GM21576 (cell line): ENCODE measurements at regions not wholly inside any gene's neighbourhood (a gene's known extent, or its start where the extent isn't known, plus 50 kb on each side); places are given as distances from the start of the nearest gene placed in this dataset.

Experiments
- ATAC-seq: cut with Tn5 transposase; IDR thresholded peaks from one replicate; pipeline ENCODE4 v1.9.1; 2021; ENCODE audit warnings: mild to moderate bottlenecking, moderate library complexity; ENCODE audit not compliant: unreplicated experiment

DNA sequence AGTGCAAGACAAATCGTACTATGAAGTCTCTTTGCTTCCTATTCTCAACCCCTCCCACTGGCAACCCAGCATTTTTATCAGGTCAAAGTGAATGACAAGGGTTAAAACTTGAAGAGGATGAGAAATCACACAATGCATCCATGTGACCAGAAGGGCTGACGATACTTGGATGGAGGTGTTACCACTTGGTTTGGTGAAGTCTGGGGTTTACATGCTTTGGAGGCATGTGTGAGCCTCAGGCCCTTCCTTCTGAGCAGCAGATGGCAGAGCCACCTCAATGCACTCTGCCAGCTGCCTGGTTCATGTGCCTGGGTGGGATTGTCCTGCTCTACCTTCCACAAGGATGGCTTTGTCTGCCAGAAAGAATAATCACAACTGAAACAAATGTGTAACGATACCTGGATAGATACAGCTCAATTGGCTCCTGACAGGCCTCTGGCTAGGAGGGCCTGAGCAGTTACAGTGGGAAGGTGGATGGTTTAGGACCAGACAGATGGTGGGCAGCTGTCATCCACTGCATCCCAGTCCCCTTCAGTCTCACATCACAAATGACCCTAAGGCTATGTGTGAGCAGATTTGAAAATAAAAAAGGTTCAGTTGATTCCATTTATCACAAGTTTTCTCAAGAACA, 51.5 kb upstream of the CNIH3 start:
- no peak for ATAC-seq

DNA sequence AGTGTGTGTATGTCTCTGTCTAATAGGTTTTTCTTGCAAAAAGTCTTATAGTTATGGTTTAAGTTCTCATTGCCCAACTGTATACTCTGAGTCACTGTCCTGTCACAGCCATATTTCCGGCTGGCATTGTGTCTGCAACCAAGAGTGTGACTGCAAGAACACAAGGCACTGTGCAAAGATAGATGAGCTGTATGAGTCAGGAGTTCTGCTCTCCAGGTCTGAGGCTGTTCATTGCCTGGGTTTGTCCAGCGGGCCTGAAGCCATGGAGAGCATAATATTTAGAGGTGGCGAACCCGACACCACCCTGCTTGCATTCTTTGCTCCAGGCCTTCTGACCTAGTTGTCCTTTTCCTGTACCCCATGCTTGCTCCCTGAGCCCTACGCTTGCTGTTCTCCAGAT, 50.9 kb upstream of the CNIH3 start:
- no peak for ATAC-seq

DNA sequence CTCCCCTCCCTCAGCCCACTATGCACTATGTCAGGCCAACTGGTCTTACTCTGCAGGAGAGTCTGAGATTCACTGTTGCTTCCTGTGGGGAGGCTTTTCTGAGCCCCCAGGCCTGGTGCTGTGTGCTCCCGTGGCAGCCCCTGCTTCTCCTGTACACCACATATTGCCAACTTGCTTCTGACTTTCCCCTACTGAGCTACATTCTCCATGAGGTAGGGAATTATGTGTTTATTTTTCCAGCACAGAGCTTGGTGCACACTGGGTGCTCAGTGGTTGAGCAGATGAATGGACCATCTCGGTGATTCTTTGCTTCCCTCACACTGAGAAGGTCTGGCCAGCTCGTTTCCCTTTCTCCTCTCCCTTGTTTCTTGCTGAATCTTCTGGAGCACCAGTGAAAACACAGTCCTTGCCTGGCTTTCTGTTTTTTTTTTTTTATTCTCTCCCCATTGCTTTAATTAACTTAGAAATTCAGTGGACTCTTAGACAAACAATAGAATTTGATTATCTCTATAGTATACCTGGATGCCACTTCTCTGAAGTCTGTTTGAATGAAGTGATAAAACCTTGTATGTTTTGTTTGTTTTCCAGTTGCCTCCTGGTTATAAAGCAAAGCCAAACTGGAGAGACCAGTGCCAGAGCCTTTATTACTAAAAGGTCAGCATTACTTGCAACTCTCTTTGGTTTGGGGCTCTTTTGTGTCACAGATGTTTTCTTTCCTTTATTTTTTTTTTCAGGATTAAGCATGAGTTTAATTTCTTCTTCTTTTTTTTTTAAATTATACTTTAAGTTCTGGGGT, 50.3 kb upstream of the CNIH3 start:
- ATAC-seq: no peak
